Keratinocyte (primary cell): ENCODE measurements at regions not wholly inside any gene's neighbourhood (a gene's known extent, or its start where the extent isn't known, plus 50 kb on each side); places are given as distances from the start of the nearest gene placed in this dataset.

ENCODE experiments used
- DNase-seq: peaks from one replicate; pipeline ENCODE4 v3.0.0-alpha.2; 2011; ENCODE audit warnings: low read depth, missing footprints, low spot score
- FAIRE-seq: peaks from 2 replicates; lab custom pipeline; 2011; peaks lifted over from hg19 to GRCh38; lab: Jason Lieb, UNC
- H2AFZ ChIP-seq: 2 replicates; pipeline ENCODE4 v1.6.0; 2012; ENCODE audit warnings: low read length, control low read depth, inconsistent platforms; ENCODE audit not compliant: control insufficient read depth
- H3K27ac ChIP-seq: 2 replicates; pipeline ENCODE4 v1.5.1; 2011; ENCODE audit warnings: low read length; ENCODE audit not compliant: control insufficient read depth, insufficient read depth
- H3K27me3 ChIP-seq: 3 replicates; pipeline ENCODE4 v1.6.0; 2011; ENCODE audit warnings: low read length; ENCODE audit not compliant: control insufficient read depth, insufficient read depth; ENCODE audit errors: extremely low read depth
- H3K36me3 ChIP-seq, 2 experiments: 2 replicates in 1 of 2; 3 replicates in 1 of 2; pipeline ENCODE4 v1.5.1; 2011; ENCODE audit warnings: low read length in 2 of 2, mild to moderate bottlenecking in 1 of 2; ENCODE audit not compliant: control insufficient read depth in 2 of 2, insufficient read depth in 2 of 2; ENCODE audit errors: extremely low read depth in 1 of 2
- H3K4me1 ChIP-seq: 3 replicates; pipeline ENCODE4 v1.5.1; 2011; ENCODE audit warnings: low read length; ENCODE audit not compliant: control insufficient read depth, insufficient read depth; ENCODE audit errors: extremely low read depth
- H3K4me2 ChIP-seq: 3 replicates; pipeline ENCODE4 v1.6.0; 2011; ENCODE audit warnings: low read depth, low read length; ENCODE audit not compliant: control insufficient read depth, insufficient read depth; ENCODE audit errors: extremely low read depth
- H3K4me3 ChIP-seq, 3 experiments: fragments of 200-600 bp in 1 of 3; sonication (generic) in 1 of 3; 2 replicates in 2 of 3; 3 replicates in 1 of 3; pipeline ENCODE4 v1.5.1; 2011 to 2016; ENCODE audit warnings: low read length in 3 of 3, mild to moderate bottlenecking in 3 of 3, control low read depth in 2 of 3, inconsistent platforms in 1 of 3, low read depth in 1 of 3, mixed read lengths in 1 of 3, mixed run types in 1 of 3, moderate library complexity in 1 of 3; ENCODE audit not compliant: control insufficient read depth in 2 of 3, insufficient read depth in 2 of 3; ENCODE audit errors: extremely low read depth in 1 of 3
- H3K79me2 ChIP-seq: 2 replicates; pipeline ENCODE4 v1.6.0; 2012; ENCODE audit warnings: low read length; ENCODE audit not compliant: control insufficient read depth, insufficient read depth
- H3K9ac ChIP-seq: 3 replicates; pipeline ENCODE4 v1.6.0; 2011; ENCODE audit warnings: low read length; ENCODE audit not compliant: control insufficient read depth, insufficient read depth; ENCODE audit errors: extremely low read depth
- H3K9me1 ChIP-seq: 3 replicates; pipeline ENCODE4 v1.6.0; 2011; ENCODE audit warnings: low read length; ENCODE audit not compliant: control insufficient read depth, insufficient read depth; ENCODE audit errors: extremely low read depth
- H3K9me3 ChIP-seq: 2 replicates; pipeline ENCODE4 v1.5.1; 2012; ENCODE audit warnings: low read depth, low read length; ENCODE audit not compliant: control insufficient read depth
- H4K20me1 ChIP-seq: 3 replicates; pipeline ENCODE4 v1.6.0; 2011; ENCODE audit warnings: low read length; ENCODE audit not compliant: control insufficient read depth, insufficient read depth; ENCODE audit errors: extremely low read depth
- EZH2 ChIP-seq: IDR thresholded peaks from one replicate; pipeline ENCODE4 v1.6.1; 2012; ENCODE audit warnings: inconsistent platforms, mild to moderate bottlenecking, low read length, moderate library complexity
- dilution Hi-C: fragments of 300-500 bp; cut with MboI; formaldehyde crosslinking; loops from one replicate; pipeline ENCODE4 v1.7.0; 2020; ENCODE audit warnings: low sequenced_read_pairs; ENCODE audit not compliant: extremely low pct_ligation_motif_present
- TF ChIP-seq, protein P1 (sequence below), 3 experiments: IDR thresholded peaks in 1 of 3; conservative IDR thresholded peaks in 1 of 3; optimal IDR thresholded peaks in 1 of 3; 2 replicates in 2 of 3; 3 replicates in 1 of 3; pipeline versions ENCODE3 to v1.5.1; 2011; ENCODE audit warnings: low read length in 3 of 3, mild to moderate bottlenecking in 3 of 3, moderate library complexity in 2 of 3, control low read depth in 1 of 3, inconsistent platforms in 1 of 3; ENCODE audit not compliant: insufficient read depth in 2 of 3; ENCODE audit errors: extremely low read depth in 1 of 3

DNA sequence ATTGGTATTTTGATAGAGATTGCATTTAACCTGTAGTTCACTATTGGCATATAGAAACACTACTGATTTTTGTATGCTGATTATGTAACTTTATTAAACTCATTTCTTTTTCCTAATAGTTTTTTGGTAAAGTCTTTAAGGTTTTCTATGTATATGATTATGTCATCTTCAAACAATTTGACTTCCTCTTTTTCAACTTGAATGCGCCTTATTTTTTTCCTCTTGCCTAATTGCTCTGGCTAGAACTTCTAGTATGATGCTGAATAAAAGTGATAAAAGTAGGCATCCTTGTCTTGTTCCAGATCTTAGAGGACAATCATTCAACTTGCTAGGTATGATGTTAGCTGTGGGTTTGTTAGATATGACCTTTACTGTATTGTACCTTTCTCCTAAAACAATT lies 1034.9 kb downstream of the PCDH9 start:
- FAIRE-seq (no peak), DNase-seq (no peak)
- Histone ChIP-seq H3K4me1 (no peaks in the 10 kb centered on the region), H3K9me1 (no peaks in the 10 kb centered on the region), H3K27ac (no peak overlapping the region), H3K27me3 (no peaks in the 10 kb centered on the region), H2AFZ (no peak overlapping the region), H3K4me2 (no peak overlapping the region), H3K9ac (no peak overlapping the region), H3K36me3 (no peaks in the 10 kb centered on the region), H3K4me3 (no peak overlapping the region), H3K9me3 (no peaks in the 10 kb centered on the region), H3K79me2 (no peaks in the 10 kb centered on the region), H4K20me1 (no peaks in the 10 kb centered on the region)
- TF ChIP-seq, protein P1, sequence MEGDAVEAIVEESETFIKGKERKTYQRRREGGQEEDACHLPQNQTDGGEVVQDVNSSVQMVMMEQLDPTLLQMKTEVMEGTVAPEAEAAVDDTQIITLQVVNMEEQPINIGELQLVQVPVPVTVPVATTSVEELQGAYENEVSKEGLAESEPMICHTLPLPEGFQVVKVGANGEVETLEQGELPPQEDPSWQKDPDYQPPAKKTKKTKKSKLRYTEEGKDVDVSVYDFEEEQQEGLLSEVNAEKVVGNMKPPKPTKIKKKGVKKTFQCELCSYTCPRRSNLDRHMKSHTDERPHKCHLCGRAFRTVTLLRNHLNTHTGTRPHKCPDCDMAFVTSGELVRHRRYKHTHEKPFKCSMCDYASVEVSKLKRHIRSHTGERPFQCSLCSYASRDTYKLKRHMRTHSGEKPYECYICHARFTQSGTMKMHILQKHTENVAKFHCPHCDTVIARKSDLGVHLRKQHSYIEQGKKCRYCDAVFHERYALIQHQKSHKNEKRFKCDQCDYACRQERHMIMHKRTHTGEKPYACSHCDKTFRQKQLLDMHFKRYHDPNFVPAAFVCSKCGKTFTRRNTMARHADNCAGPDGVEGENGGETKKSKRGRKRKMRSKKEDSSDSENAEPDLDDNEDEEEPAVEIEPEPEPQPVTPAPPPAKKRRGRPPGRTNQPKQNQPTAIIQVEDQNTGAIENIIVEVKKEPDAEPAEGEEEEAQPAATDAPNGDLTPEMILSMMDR (optimal IDR thresholded peaks at IDR 0.05 in 1 of 3, IDR thresholded peaks at IDR 0.05 in 1 of 3, conservative IDR thresholded peaks at IDR 0.05 in 1 of 3; ENCODE audit: extremely low read depth in 1 of 3, insufficient read depth in 2 of 3, low read length in 3 of 3) = no peak
- no peak for TF ChIP-seq EZH2
- dilution Hi-C loops = no loop called here

DNA sequence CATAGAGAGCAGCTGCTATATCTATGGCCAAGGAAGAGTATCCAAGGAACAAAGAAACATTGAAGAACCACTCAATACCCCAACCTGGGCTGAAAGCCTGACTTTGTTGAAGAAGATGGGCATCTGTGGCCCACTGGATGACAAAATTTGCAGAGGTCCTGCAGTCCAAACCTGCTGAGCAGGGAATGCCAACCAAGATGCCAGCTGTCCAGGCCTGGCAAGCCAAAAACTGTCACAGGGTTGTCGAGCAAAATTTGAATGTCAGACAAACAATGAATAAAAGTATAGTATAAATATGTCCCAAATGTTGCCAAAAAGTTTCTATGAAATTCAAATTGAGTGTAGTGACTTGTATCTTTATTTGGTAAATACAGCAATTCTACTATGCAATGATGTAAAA lies 1040.2 kb downstream of the PCDH9 start:
- Histone ChIP-seq H3K9me3 (no peaks in the 10 kb centered on the region), H3K27me3 (no peaks in the 10 kb centered on the region), H3K27ac (no peak overlapping the region), H3K9ac (no peak overlapping the region), H2AFZ (no peak overlapping the region), H3K36me3 (no peaks in the 10 kb centered on the region), H3K4me2 (no peak overlapping the region), H3K4me3 (no peak overlapping the region), H4K20me1 (no peaks in the 10 kb centered on the region), H3K4me1 (no peaks in the 10 kb centered on the region), H3K9me1 (no peaks in the 10 kb centered on the region), H3K79me2 (no peaks in the 10 kb centered on the region)
- no peak for FAIRE-seq
- no peak for DNase-seq
- dilution Hi-C loops = no loop called here
- no peak for TF ChIP-seq EZH2
- TF ChIP-seq, protein P1 (optimal IDR thresholded peaks at IDR 0.05 in 1 of 3, IDR thresholded peaks at IDR 0.05 in 1 of 3, conservative IDR thresholded peaks at IDR 0.05 in 1 of 3; ENCODE audit: extremely low read depth in 1 of 3, insufficient read depth in 2 of 3, low read length in 3 of 3) = no peak
